ENCODE measurements at regions not wholly inside any gene's neighbourhood (a gene's known extent, or its start where the extent isn't known, plus 50 kb on each side); places are given as distances from the start of the nearest gene placed in this dataset.

- TF ChIP-seq POLR2A (IDR thresholded peaks at IDR 0.05), result no peak
- TF ChIP-seq CTCF (IDR thresholded peaks at IDR 0.05), result no peak
- no peak for TF ChIP-seq POLR2AphosphoS5 (IDR thresholded peaks at IDR 0.05)
Observed at GRCh38 chr3:25125201-25125600, 302.9 kb upstream of the RARB start.

All from suprapubic skin (tissue), 4 donors.